ENCODE measurements at regions not wholly inside any gene's neighbourhood (a gene's known extent, or its start where the extent isn't known, plus 50 kb on each side); places are given as distances from the start of the nearest gene placed in this dataset.

DNA sequence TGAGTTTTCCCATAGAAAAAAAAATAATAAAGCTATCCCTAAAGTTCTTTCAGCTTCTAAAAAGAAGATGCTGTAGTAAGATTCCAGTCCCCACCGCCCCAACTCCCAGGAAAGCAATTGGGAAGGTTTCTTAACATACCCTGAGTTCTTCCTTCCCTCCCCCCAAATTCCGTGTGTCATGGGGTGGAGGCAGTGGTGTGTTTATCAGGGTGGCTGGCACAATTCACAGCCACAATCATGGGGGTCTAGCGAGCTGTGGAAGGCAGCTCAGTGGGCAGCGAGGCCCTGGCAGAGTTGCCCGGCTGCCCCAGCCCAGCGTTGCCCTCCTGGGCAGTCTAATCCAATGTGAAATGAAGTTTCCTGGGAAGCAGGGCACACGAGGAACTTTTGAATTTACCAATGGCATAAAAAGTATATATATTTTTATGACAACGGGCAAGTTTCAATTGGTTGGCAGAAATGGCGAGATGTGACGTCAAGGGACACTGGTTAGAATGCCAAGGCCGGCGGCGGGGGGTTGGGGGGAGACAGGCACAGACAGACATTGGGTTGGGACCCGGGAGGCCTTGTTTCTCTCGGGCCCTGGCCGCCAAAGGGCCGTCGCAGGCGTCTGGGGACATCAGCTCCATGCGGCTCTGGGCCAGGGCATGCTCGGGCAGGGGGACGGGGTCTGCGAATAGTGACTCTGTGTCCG lies 80.7 kb upstream of the PPARA start:
- TF ChIP-seq POLR2A (IDR thresholded peaks at IDR 0.05): peak in 1 of 2 donors; percentile 66
- TF ChIP-seq, protein P1, sequence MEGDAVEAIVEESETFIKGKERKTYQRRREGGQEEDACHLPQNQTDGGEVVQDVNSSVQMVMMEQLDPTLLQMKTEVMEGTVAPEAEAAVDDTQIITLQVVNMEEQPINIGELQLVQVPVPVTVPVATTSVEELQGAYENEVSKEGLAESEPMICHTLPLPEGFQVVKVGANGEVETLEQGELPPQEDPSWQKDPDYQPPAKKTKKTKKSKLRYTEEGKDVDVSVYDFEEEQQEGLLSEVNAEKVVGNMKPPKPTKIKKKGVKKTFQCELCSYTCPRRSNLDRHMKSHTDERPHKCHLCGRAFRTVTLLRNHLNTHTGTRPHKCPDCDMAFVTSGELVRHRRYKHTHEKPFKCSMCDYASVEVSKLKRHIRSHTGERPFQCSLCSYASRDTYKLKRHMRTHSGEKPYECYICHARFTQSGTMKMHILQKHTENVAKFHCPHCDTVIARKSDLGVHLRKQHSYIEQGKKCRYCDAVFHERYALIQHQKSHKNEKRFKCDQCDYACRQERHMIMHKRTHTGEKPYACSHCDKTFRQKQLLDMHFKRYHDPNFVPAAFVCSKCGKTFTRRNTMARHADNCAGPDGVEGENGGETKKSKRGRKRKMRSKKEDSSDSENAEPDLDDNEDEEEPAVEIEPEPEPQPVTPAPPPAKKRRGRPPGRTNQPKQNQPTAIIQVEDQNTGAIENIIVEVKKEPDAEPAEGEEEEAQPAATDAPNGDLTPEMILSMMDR (IDR thresholded peaks at IDR 0.05): no peak
- TF ChIP-seq EP300 (IDR thresholded peaks at IDR 0.05): no peak
